AG08395 (cell line): ENCODE measurements at regions not wholly inside any gene's neighbourhood (a gene's known extent, or its start where the extent isn't known, plus 50 kb on each side); places are given as distances from the start of the nearest gene placed in this dataset.

Source experiments
- DNase-seq: peaks from one replicate; pipeline ENCODE4 v3.0.0; 2012; ENCODE audit warnings: mixed read lengths, low spot score

DNA sequence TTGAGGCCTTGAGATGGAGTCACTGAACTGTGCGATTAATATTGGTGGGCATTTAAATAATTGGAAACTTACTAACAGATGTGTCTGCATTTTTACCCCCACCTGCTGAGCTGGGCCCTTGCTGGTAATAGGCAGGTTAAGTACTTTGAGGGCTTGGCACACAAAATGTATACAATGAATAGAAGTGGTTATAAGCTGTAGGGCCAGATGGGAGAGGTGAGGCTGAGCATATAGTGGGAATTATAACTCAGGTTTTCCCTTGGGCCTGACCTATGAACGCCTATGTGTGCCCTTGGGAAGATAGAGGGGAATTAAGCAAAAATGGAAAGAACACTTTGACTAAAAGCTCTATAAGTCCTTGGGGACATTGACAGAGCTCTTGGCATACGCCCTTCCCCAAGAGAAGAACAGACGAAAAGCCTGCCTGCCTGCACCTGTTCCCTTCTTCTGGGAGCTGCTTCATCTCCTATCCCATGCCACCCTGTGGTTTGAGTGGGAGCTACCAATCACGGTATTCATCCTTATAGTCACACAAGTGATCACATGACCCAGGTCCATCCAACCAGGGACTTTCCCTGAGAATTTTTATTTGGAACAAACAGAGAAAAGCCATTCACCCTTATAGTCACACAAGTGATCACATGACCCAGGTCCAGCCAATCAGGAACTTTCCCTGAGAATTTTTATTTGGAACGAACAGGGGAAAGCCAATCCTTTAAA, 260.7 kb upstream of the CSF3R start:
- no peak for DNase-seq

DNA sequence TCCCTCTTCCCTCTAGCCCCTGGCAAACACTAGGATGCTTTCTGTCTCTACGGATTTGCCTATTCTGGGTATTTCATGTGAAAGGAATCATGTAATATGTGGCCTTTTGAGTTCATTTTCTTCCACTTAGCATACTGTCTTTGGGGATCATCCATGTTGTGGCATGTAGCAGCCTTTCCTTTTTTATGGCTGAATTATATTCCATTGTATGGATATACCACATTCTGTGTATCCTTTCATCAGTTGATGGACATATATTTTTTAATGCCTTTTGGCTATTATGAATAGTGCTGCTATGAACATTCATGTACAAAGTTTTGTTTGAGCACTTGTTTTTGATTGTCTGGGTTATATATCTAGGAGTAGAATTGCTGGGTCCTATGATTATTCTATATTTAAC, 258.4 kb upstream of the CSF3R start:
- DNase-seq = no peak

DNA sequence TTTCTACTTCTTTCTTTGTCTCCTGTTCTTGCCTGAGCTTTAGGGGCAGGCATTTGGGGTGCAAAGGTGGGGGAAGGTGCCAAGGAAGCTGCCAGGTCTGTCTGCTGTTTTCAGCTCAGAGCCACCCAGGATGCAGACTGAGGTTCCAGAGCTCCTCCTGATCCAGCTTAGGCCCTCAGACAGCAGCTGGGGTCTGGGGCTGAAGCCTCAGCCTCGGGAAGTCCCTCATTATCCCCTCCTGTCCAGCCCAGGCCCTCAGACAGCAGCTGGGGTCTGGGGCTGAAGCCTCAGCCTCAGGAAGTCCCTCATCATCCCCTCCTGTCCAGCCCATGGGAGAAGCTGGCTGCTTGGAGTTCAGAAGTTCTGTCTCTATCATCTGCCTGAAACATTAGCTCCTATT, 257.7 kb upstream of the CSF3R start:
- DNase-seq = no peak

DNA sequence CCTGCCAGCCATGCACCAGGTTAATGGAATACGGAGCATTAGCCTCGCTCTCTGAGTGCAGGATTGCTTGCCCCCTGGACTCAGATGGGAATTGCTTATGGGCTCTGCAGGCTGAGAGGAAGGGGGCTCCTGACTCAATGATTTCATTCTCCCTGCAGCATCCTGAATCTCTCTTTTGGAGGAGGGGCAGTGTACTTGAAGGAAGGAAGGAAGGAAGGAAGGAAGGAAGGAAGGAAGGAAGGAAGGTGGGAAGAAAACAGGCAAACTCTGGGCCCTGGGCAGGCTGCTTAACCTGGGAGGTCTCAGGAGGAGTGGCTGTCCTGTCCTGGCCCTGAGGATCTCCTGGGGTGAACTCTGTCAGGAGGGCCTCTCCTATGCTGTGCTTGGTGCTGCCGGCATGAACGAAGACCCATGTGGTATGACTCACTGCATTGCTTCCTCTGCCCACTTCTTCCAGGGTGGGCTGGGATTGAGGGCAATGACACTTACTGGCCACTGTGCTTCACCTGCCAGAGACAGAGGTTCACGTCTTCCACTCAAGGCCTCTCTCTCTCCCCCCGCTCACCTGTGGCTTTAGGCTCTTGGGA, 257.1 kb upstream of the CSF3R start:
- DNase-seq = no peak

DNA sequence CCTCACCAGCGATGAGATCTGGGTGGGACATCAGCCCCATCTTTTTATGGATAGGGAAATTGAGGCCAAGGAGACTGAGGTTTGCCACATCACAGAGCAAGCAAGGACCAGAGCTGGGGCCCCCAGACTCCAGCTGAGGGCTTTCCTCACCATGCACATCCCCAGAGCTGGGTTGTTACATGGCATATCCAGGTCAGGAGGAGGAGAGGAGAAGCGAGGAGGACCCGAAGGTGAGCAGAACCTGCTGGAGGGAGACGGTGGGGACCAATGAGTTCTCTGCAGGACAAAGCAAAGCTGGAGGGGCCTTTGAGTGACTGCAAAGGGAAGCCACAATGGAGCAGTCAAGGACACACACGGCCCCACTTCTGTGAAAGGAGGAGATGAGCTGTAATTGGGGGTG, 255.5 kb upstream of the CSF3R start:
- no peak for DNase-seq

DNA sequence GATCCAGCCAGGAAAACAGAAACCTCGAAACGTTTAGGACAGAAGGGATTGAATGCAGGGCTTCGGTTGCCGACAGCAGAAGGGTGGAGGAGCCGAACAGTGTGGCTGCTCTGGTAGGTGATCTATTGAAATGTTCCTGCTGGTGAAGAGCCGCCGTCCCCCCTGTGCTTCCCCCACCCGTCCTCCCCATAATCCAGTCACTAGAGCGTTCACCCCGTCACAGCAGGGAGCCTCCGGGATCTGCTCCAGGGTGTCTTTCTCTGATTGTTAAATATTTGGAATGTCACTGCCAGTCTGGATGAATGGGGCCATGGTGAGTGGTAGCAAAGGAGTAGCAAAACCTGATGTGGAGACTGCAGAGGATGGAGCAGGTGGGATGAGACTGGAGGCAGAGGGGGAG, 255.1 kb upstream of the CSF3R start:
- DNase-seq = no peak

DNA sequence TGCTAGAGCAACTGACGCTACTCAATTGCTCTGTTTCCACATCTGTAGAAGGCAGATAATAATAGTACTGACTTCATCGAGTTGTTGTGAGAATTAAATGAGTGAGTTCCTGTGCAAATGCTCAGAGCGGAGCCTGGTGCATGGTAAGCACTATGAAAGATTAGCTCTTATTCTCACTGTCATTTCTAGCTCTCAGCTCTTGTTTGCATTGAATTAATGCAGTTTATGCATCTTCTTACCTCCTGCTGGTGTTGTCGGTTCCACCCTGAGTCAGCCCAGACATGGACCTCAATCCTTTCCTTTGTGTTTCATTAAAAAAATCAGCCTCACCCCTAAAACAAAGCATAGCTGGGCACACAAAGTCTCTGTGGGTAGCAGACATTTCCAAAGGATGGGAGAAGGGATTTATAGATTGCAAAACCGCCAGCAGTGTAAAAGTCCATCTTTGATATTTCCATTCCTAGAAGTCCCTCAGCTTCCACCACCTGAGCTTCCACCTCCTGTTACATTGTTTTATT, 254.4 kb upstream of the CSF3R start:
- no peak for DNase-seq

DNA sequence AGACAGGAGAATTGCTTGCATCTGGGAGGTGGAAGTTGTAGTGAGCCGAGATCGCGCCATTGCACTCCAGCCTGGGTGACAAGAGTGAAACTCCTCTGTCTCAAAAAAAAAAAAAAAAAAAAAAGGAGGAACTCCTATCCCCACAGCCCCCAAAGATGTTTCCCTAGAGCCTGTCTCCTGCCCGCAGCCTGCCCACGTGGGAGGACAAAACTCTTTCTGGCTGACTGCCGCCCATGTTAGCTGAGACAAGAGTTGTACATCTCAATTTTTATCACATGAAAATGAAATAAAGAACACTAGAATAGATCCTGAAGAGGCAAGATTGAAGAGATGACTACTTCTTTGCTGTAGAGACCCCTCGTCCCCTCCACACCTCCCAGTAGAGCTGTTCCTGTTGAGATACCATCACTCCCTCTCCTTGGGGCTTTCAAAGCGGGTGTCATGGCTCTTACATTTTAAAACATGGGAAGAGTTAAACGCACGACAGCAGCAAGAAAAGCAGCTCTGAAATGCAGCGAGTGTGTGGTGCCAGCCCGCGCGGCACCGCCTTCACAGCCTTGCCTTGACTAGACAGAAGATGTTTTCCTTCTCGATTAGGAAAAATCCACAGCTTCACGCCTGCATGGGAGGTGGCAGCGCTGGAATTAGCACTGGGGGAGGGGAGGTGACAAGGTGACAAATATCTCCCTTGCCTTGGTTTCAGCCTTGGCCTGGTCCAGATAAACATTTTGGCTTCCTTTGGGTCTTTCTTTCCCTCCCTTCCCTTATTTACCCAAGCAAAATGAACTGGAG, 253.4 kb upstream of the CSF3R start:
- no peak for DNase-seq

DNA sequence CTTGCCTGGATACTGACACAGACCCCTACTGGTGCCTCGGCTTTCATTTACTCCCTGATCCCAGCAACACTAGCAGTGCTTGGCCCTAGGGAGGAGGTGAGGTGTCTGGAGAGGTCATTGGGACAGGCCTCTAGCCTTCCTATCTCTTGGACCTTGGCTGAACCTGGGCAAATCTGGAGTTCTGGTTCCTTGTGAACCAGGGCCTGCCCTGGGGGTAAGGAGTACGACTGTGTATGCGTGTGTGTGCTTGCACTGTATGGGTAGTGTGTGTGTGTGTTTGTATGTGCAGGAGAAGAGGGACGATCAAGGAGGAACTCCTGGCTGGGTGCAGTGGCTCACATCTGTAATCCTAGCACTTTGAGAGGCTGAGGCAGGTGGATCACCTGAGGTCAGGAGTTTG, 252.7 kb upstream of the CSF3R start:
- no peak for DNase-seq

DNA sequence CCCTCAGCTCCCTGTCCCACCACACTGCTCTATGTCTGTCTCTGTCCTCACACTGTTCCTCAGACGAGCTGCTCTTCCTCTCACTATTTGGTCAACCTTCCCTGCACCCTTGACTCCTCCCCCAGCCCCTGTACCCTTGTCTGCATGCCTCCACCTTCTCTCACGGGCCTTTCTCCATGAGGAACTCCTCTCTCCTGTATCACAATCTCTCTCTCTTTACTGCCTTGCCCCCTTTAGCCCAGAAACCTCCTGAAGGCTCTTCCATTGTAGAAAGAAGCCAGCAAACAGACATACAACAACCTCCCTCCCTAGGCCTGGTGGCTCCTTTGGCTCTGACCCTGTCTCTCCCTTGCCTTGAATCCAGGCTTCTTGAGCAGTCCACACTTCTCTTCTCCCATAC, 251.6 kb upstream of the CSF3R start:
- no peak for DNase-seq

DNA sequence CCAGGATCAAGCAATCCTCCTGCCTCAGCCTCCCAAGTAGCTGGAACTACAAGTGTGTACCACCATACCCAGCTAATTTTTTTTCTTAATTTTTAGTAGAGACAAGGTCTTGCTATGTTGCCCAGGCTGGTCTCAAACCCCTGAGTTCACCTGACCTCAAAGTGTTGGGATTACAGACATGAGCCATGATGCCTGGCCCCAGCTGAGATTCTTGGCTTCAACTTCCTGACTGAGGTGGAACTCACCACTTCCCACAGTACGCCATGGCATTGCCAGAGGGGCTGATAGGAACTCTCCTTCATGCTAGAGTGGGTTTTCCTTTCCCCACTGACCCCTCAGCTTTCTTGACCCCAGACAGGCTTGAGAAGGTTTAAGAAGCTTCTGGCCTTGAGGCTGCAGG, 251.0 kb upstream of the CSF3R start:
- no peak for DNase-seq

DNA sequence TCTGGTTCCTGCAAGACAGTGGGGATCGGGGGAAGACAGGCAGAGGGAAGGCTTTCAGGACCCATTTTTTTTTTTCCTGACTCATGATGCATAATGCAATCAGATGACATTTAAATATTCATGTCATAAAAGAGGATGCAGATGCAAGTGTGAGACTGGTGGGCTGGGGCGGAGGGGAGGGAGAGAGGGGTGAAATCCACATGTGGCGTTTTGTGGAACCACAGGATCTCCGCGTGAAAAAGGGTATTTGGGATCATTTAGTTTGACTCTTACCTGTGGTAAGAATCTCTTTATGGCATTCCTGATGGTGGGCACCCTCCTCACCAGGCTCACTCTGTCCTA, 249.3 kb upstream of the CSF3R start:
- no peak for DNase-seq

DNA sequence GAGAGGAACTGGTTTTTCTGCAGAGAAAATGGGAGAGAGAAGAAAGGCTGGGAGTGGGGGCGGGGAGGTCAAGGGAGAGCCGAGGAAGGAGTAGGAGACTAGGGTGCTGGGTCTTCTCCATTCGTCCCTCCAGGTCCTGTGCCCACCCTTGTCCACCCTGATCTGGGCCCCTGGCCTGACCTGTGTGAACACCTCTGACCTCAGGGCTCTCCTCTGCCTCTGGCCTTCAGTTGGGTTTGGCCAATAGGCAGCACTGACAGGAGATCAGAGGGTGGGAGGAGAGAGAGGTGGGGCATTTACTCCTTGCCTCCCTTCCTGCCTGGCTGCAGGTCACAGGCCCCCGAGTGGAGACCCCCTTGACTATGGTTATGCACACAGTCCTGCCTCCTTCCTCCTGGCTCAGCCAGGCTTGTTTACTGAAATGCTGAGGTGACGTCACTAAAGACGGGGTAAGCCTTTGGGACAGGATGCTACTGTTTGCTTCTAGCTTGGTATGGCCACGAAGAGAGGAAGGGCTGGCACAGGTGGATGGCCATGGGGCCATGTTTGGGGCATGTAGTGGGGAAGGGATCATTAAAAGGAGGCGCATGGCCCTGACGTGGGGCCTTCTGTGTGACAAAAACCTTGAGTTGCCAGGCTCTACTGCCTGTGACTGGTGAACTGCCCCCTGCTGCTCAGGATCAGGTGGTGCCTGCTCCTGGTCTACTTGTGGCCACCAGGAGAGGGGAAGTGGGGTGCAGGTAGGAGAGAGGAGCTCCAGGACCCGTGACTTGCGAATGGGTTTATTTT, 248.7 kb upstream of the CSF3R start:
- no peak for DNase-seq

DNA sequence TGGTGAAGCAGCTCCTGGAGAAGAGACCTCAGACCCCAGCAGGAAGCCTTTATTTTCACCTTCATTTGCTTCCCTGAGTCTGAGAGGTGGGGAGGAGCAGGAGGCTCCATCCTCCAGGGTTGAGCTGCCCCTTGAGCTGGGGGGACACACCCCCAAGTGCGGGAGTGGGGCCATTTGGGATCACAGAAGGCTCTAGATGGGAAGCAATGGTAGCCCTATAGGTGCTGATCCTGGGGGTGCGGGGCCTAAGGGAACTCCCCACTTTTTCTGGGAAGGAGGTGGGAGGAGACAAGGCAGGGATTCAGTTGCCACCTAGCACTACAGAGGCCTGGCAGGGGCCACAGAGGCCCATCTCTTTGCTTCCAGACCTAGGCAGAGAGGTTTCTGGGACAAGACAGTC, 247.9 kb upstream of the CSF3R start:
- no peak for DNase-seq

DNA sequence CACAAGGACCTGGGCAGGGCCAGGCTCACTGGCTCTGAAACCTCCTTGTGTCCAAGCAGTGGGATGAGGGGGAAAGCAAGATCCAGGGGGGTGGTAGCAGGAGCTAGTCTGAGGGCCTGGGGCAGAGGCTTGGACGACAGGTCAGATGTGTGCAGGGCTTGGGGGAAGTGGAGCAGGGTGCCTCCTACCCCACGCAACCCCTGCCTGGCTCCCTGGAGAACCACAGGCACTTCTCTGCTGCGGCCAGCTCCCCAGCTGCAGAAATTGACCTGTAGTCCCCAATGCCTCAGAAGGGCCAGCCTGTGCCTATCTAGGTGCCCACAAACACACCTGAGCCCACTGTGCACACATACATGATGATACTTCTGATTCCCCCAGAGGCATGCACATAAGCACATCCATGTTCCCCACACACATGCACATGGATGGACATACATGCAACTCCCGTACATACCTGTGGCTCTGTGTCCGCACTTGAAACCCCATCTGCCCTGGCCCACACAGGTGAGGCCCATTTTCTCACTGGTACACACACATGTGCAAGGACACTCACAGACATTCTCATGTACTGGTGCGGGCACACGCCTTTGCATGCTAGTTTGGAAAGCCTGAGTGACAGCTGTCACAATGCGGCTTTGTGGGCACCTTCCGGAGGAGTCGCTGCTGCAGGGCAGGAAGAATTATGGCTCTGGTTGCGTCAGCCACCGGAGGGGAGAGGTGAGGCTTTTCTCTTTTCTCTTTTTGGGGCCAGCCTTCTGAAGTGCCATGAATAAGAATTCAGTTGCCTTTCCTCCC, 247.2 kb upstream of the CSF3R start:
- no peak for DNase-seq

DNA sequence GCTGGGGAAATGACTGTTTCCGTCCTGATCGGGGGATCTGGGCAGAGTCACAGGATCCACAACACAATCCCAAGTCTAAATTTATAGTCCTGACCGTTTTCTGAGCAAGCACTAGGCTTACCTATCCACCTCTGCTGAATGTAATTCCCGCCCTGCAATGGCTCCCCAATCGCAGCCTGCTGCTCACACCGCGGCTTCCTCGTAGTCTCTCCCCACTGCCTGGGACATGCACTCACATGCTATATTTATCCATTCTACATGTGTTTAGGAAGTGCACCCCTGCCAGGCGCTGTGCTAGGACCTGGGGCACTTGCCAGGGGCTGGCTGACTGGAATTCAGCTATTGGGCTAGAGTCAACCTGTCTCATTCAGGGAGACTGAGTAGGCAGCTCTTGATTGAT, 246.6 kb upstream of the CSF3R start:
- DNase-seq = no peak

DNA sequence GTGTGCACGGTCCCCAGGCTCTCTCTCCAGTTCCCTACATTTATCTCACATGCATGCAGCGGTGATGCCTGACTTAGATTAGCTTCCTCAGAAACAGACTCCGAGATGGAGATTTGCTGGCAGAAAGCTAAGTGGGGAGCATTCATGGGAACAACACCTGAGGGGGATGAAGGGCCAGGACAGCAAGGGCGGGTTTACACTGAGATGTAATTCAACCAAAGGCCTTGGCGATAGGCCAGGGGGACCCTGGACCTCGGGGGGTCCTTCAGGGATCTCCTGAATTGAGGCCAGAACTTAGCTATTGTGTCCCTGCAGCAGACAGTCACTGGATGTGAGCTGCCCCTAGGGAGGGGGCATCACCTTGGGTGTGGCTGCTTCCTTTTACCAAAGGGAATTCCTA, 246.1 kb upstream of the CSF3R start:
- DNase-seq = no peak

DNA sequence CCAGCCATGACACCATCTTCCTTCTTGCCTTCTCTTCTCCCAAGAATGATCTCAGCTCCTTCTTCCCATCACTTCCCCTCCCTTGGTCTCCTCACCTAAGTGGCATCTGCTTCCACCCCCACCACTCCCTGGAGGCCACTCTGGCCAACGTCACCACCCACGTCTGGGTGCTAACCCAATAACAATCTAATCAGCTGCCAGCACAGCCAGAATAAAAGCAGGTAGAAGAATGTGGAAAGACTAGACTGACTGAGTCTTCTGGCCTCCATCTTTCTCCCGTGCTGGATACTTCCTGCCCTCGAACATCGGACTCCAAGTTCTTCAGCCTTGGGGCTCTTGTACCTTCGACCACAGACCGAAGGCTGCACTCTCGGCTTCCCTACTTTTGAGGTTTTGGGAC, 245.3 kb upstream of the CSF3R start:
- no peak for DNase-seq

DNA sequence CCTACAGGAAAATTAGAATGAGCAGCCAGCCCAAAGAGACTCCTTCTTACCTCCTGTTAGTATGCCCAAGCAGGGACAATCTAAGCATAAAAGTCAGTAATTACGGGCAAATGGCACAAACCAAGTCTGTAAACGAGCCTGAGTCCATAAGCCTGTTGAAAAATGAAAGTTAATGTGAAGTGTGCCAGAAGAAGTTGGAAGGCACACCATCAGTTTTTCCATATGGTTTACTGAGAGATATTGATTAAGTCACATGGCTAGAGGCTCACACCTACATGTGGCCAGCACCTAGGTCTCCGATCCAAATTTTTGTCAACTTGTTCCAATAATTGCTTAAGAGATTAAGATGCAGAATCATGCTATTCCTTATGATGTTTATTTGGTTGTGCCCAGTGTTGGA, 242.4 kb upstream of the CSF3R start:
- no peak for DNase-seq

DNA sequence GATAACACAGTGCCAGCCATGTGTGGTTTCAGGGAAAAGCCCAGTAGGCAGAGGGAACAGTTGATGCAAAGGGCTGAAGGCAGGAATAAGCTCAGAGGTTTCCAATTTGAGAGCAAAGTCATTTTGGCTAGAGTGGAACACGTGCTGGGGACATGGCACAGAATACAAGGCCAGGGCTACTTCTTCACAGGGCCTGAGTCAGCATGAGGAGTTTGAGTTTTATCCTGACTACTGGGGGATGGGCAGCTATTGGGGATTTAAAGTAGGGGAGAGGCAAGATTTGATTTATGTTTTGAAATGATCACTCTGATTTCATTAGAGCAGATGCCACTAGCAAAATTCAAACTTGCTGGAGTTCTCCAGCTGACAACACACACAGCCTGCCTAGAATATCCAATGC, 241.1 kb upstream of the CSF3R start:
- no peak for DNase-seq

DNA sequence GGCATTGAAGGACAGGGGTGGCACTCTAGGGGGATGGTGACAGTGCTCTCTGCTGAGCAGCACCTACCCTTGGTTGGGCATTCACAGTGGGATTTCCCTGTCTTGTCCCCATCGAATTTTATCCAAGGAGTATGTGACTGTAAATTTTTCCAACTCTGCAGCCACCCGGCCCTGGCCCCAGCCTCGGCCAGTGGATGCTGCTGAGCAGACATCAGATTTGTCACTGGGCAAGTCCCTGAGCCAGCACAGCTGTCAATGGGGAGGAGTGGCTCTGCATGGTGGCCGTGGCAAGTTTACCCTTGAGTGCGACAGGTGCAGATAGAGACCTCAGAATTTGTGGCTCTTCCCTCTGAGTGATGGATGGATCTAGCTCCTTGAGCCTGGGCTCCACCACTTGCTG, 240.2 kb upstream of the CSF3R start:
- DNase-seq = no peak

DNA sequence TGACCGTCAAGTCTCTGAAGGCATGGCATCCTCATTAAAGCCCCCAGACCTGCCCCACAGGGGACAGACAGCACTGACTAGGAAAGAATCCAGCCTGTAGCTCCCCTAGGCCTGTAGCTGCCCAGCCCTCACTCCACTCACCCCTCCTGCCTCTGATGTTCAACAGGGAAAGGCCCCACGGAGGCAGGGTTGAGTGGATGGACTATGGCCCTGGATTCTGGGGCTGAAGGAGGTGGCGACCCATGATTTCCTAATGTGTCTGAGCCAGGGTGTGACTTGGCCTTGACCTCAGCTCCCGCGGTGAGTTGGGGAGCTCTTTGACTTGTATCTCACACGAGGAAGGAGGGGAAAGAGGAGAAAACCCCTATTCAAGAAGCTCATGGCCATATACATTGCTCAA, 238.5 kb upstream of the CSF3R start:
- DNase-seq = no peak
